DND-41 (cell line): ENCODE measurements at regions not wholly inside any gene's neighbourhood (a gene's known extent, or its start where the extent isn't known, plus 50 kb on each side); places are given as distances from the start of the nearest gene placed in this dataset.

Experiments used
- ATAC-seq: fragments of 200-7000 bp; cut with Tn5 transposase; 3 replicates; pipeline ENCODE4 v1.9.1; 2021; ENCODE audit warnings: low read depth; ENCODE audit not compliant: insufficient read depth
- DNase-seq: peaks from one replicate; pipeline ENCODE4 v3.0.0-alpha.2; 2020
- H2AFZ ChIP-seq: 2 replicates; pipeline ENCODE4 v1.6.0; 2012; ENCODE audit warnings: low read depth, low read length
- H3K27ac ChIP-seq: 2 replicates; pipeline ENCODE4 v1.5.1; 2012; ENCODE audit warnings: low read length, inconsistent platforms
- H3K27me3 ChIP-seq: fragments of 200-600 bp; sonication (generic); 2 replicates; pipeline ENCODE4 v1.6.0; 2012; ENCODE audit warnings: low read length, mild to moderate bottlenecking, inconsistent platforms; ENCODE audit not compliant: insufficient read depth, poor library complexity
- H3K36me3 ChIP-seq: 2 replicates; pipeline ENCODE4 v1.5.1; 2012; ENCODE audit warnings: low read length, inconsistent platforms; ENCODE audit not compliant: insufficient read depth
- H3K4me1 ChIP-seq: 2 replicates; pipeline ENCODE4 v1.5.1; 2012; ENCODE audit warnings: mild to moderate bottlenecking, low read length; ENCODE audit not compliant: insufficient read depth
- H3K4me2 ChIP-seq: 2 replicates; pipeline ENCODE4 v1.6.0; 2012; ENCODE audit warnings: mild to moderate bottlenecking, moderate library complexity, low read length, inconsistent platforms; ENCODE audit not compliant: insufficient read depth
- H3K4me3 ChIP-seq, 2 experiments: fragments of 200-600 bp in 1 of 2; shearing (Covaris generic) in 1 of 2; 2 replicates each; pipeline ENCODE4 v1.5.1; 2012 to 2016; ENCODE audit warnings: inconsistent platforms in 2 of 2, low read length in 2 of 2, mild to moderate bottlenecking in 2 of 2, low read depth in 1 of 2, moderate library complexity in 1 of 2
- H3K79me2 ChIP-seq: 2 replicates; pipeline ENCODE4 v1.6.0; 2012; ENCODE audit warnings: low read length, inconsistent platforms; ENCODE audit not compliant: insufficient read depth
- H3K9ac ChIP-seq: 2 replicates; pipeline ENCODE4 v1.6.0; 2012; ENCODE audit warnings: low read depth, mild to moderate bottlenecking, inconsistent platforms, low read length, moderate library complexity
- H3K9me3 ChIP-seq: 2 replicates; pipeline ENCODE4 v1.5.1; 2012; ENCODE audit warnings: low read length, moderate library complexity, mild to moderate bottlenecking, inconsistent platforms; ENCODE audit not compliant: insufficient read depth, severe bottlenecking
- H4K20me1 ChIP-seq: 2 replicates; pipeline ENCODE4 v1.6.0; 2012; ENCODE audit warnings: low read length; ENCODE audit not compliant: insufficient read depth
- CTCF ChIP-seq: IDR thresholded peaks from 2 replicates; pipeline ENCODE4 v1.5.1; 2012; ENCODE audit warnings: borderline replicate concordance, low read length, moderate library complexity, mild to moderate bottlenecking; ENCODE audit not compliant: poor library complexity, severe bottlenecking; ENCODE audit errors: extremely low read depth
- EZH2 ChIP-seq: IDR thresholded peaks from 3 replicates; pipeline ENCODE4 v1.6.1; 2012; ENCODE audit warnings: borderline replicate concordance, low read depth, mild to moderate bottlenecking, moderate library complexity, low read length, inconsistent platforms; ENCODE audit not compliant: severe bottlenecking

- Histone ChIP-seq H3K27me3 (peaks cover 8% of the 10 kb centered on the region), H3K9ac (no peak overlapping the region), H3K9me3 (no peaks in the 10 kb centered on the region), H3K4me1 (no peaks in the 10 kb centered on the region), H3K36me3 (no peaks in the 10 kb centered on the region), H4K20me1 (no peaks in the 10 kb centered on the region), H3K4me3 (no peak overlapping the region), H3K4me2 (no peak overlapping the region), H2AFZ (no peak overlapping the region), H3K79me2 (no peaks in the 10 kb centered on the region), H3K27ac (no peak overlapping the region)
- ATAC-seq (no peak), DNase-seq (no peak)
- TF ChIP-seq CTCF (no peak), EZH2 (no peak)
These were observed 148.0 kb downstream of the SNX10 start for GRCh38 chr7:26439521-26440232.

- no peaks in the 10 kb centered on the region for H3K4me1 ChIP-seq
- H2AFZ ChIP-seq = no peak overlapping the region
- TF ChIP-seq CTCF (no peak), EZH2 (no peak)
- no peak overlapping the region for H3K9ac ChIP-seq
- DNase-seq (no peak), ATAC-seq (no peak)
- H4K20me1 ChIP-seq = no peaks in the 10 kb centered on the region
- H3K4me3 ChIP-seq = no peak overlapping the region
- H3K27ac ChIP-seq = no peak overlapping the region
- peaks cover 8% of the 10 kb centered on the region for H3K27me3 ChIP-seq
- H3K79me2 ChIP-seq = no peaks in the 10 kb centered on the region
- H3K4me2 ChIP-seq = no peak overlapping the region
- no peaks in the 10 kb centered on the region for H3K36me3 ChIP-seq
- no peaks in the 10 kb centered on the region for H3K9me3 ChIP-seq
These were observed 148.8 kb downstream of the SNX10 start for GRCh38 chr7:26440233-26441001.

- H3K79me2 ChIP-seq = no peaks in the 10 kb centered on the region
- no peak overlapping the region for H3K4me3 ChIP-seq
- no peak overlapping the region for H3K27ac ChIP-seq
- H3K36me3 ChIP-seq = no peaks in the 10 kb centered on the region
- peaks cover 8% of the 10 kb centered on the region for H3K27me3 ChIP-seq
- no peaks in the 10 kb centered on the region for H4K20me1 ChIP-seq
- TF ChIP-seq CTCF (no peak), EZH2 (no peak)
- H3K9ac ChIP-seq = no peak overlapping the region
- DNase-seq (no peak), ATAC-seq (no peak)
- no peaks in the 10 kb centered on the region for H3K9me3 ChIP-seq
- H3K4me2 ChIP-seq = no peak overlapping the region
- H3K4me1 ChIP-seq = no peaks in the 10 kb centered on the region
- no peak overlapping the region for H2AFZ ChIP-seq
These were observed 149.4 kb downstream of the SNX10 start for GRCh38 chr7:26441002-26441521.
